Colonic mucosa (tissue), 4 donors: ENCODE measurements at regions not wholly inside any gene's neighbourhood (a gene's known extent, or its start where the extent isn't known, plus 50 kb on each side); places are given as distances from the start of the nearest gene placed in this dataset.

Source experiments
- DNase-seq: peaks from one replicate; pipeline ENCODE4 v3.0.0-alpha.2; 2020
- H3K27ac ChIP-seq: fragments of 200-600 bp; one replicate; pipeline ENCODE4 v1.8.0; 2021
- H3K27me3 ChIP-seq: fragments of 200-600 bp; one replicate; pipeline ENCODE4 v1.8.0; 2021
- H3K36me3 ChIP-seq: fragments of 200-600 bp; one replicate; pipeline ENCODE4 v1.8.0; 2021
- H3K4me1 ChIP-seq: fragments of 200-600 bp; one replicate; pipeline ENCODE4 v1.8.0; 2021; ENCODE audit warnings: mild to moderate bottlenecking
- H3K4me3 ChIP-seq: fragments of 200-600 bp; one replicate; pipeline ENCODE4 v1.8.0; 2021
- H3K9ac ChIP-seq, 2 donors: one replicate each; pipeline ENCODE4 v1.7.0; 2013; ENCODE audit warnings: control low read depth in 2 of 2, low read depth in 2 of 2, low read length in 2 of 2
- H3K9me3 ChIP-seq: fragments of 200-600 bp; one replicate; pipeline ENCODE4 v1.8.0; 2021
- CTCF ChIP-seq: fragments of 200-600 bp; IDR thresholded peaks from one replicate; pipeline ENCODE4 v1.8.0; 2022; ENCODE audit warnings: antibody characterized with exemption, mild to moderate bottlenecking
- intact Hi-C: fragments of 100-400 bp; cut with DNase I; formaldehyde crosslinking; loops from one replicate; pipeline ENCODE4 v1.14.1; 2022
- donor health status: healthy.
- donor health status: DM: no; HTN: no; CAD: no.
- donor health status: DM: no; HTN: no; CAD: no.

- H3K4me3 ChIP-seq = no peak overlapping the region
- no peaks in the 10 kb centered on the region for H3K36me3 ChIP-seq
- H3K4me1 ChIP-seq = no peaks in the 10 kb centered on the region
- H3K9me3 ChIP-seq = no peaks in the 10 kb centered on the region
- no peak for DNase-seq
- TF ChIP-seq CTCF = no peak
- H3K27ac ChIP-seq = no peak overlapping the region
- no peak overlapping the region for H3K9ac ChIP-seq
- H3K27me3 ChIP-seq = no peaks in the 10 kb centered on the region
- intact Hi-C loops = no loop called here
Observed at GRCh38 chr2:67036444-67036843, 360.7 kb upstream of the ETAA1 start.

- no peak for TF ChIP-seq CTCF
- Histone ChIP-seq H3K27me3 (no peaks in the 10 kb centered on the region), H3K4me1 (no peaks in the 10 kb centered on the region), H3K4me3 (no peak overlapping the region), H3K9ac (no peak overlapping the region), H3K27ac (no peak overlapping the region), H3K9me3 (no peaks in the 10 kb centered on the region), H3K36me3 (no peaks in the 10 kb centered on the region)
- peak; percentile 65 for DNase-seq
- intact Hi-C loops = no loop called here
Observed at GRCh38 chr2:67037655-67038054, 359.5 kb upstream of the ETAA1 start.

GRCh38 chr2:67038195-67038594 lies 358.9 kb upstream of the ETAA1 start:
- no peaks in the 10 kb centered on the region for H3K36me3 ChIP-seq
- no peak for TF ChIP-seq CTCF
- no peaks in the 10 kb centered on the region for H3K4me1 ChIP-seq
- no peak overlapping the region for H3K9ac ChIP-seq
- H3K4me3 ChIP-seq = no peak overlapping the region
- no peak overlapping the region for H3K27ac ChIP-seq
- DNase-seq = no peak
- no peaks in the 10 kb centered on the region for H3K27me3 ChIP-seq
- H3K9me3 ChIP-seq = no peaks in the 10 kb centered on the region
- intact Hi-C loops = no loop called here

- H3K27me3 ChIP-seq = no peaks in the 10 kb centered on the region
- H3K27ac ChIP-seq = no peak overlapping the region
- no peaks in the 10 kb centered on the region for H3K4me1 ChIP-seq
- H3K36me3 ChIP-seq = no peaks in the 10 kb centered on the region
- H3K9ac ChIP-seq = no peak overlapping the region
- H3K9me3 ChIP-seq = no peaks in the 10 kb centered on the region
- no peak overlapping the region for H3K4me3 ChIP-seq
- TF ChIP-seq CTCF = no peak
- no peak for DNase-seq
- intact Hi-C loops = no loop called here
Observed at GRCh38 chr2:67039058-67039457, 358.1 kb upstream of the ETAA1 start.

GRCh38 chr2:67039517-67040103 lies 357.5 kb upstream of the ETAA1 start:
- Histone ChIP-seq H3K9me3 (no peaks in the 10 kb centered on the region), H3K9ac (no peak overlapping the region), H3K4me3 (no peak overlapping the region), H3K36me3 (no peaks in the 10 kb centered on the region), H3K27me3 (no peaks in the 10 kb centered on the region), H3K27ac (no peak overlapping the region), H3K4me1 (no peaks in the 10 kb centered on the region)
- no peak for TF ChIP-seq CTCF
- DNase-seq = no peak
- intact Hi-C loops = no loop called here
